Mucosa of descending colon (tissue), 3 donors: ENCODE measurements at regions not wholly inside any gene's neighbourhood (a gene's known extent, or its start where the extent isn't known, plus 50 kb on each side); places are given as distances from the start of the nearest gene placed in this dataset.

ENCODE experiments used
- ATAC-seq: fragments of 200-7000 bp; cut with Tn5 transposase; one replicate; pipeline ENCODE4 v1.9.1; 2020; ENCODE audit warnings: mild to moderate bottlenecking, moderate library complexity
- DNase-seq, 3 donors: peaks; one replicate each; pipeline ENCODE4 v3.0.0-alpha.2; 2020
- H3K36me3 ChIP-seq: fragments of 200-600 bp; one replicate; pipeline ENCODE4 v1.8.0; 2021; ENCODE audit warnings: low read depth, mild to moderate bottlenecking
- H3K4me1 ChIP-seq: fragments of 200-600 bp; one replicate; pipeline ENCODE4 v1.8.0; 2021; ENCODE audit warnings: low read depth, mild to moderate bottlenecking
- H3K4me3 ChIP-seq: fragments of 200-600 bp; one replicate; pipeline ENCODE4 v1.8.0; 2021; ENCODE audit warnings: mild to moderate bottlenecking
- H3K9me3 ChIP-seq: fragments of 200-600 bp; one replicate; pipeline ENCODE4 v1.8.0; 2021; ENCODE audit warnings: mild to moderate bottlenecking
- CTCF ChIP-seq: fragments of 200-600 bp; IDR thresholded peaks from one replicate; pipeline ENCODE4 v1.8.0; 2022; ENCODE audit warnings: antibody characterized with exemption, mild to moderate bottlenecking
- intact Hi-C, 2 donors: fragments of 100-400 bp; cut with DNase I in 1 of 2; cut with micrococcal nuclease in 1 of 2; formaldehyde crosslinking; loops; one replicate each; pipeline versions ENCODE4 v1.11.0 to v1.11.1; 2022; cut with DNase I, micrococcal nuclease
- donor health status: DM: no; HTN: no; CAD: no; lungs with moderate emphysema.
- donor health status: DM: no; HTN: no; CAD: no.
- donor health status: DM: no; HTN: yes; CAD: no.

GRCh38 chr6:170462366-170463020 lies 90.6 kb downstream of the PSMB1 start:
- Histone ChIP-seq H3K4me3 (no peak overlapping the region), H3K9me3 (no peaks in the 10 kb centered on the region), H3K36me3 (no peaks in the 10 kb centered on the region), H3K4me1 (no peaks in the 10 kb centered on the region)
- TF ChIP-seq CTCF = no peak
- DNase-seq = no peak
- intact Hi-C loops = no loop called here
- no peak for ATAC-seq

- ATAC-seq = no peak
- Histone ChIP-seq H3K4me3 (no peak overlapping the region), H3K4me1 (no peaks in the 10 kb centered on the region), H3K36me3 (no peaks in the 10 kb centered on the region), H3K9me3 (no peaks in the 10 kb centered on the region)
- DNase-seq = no peak
- TF ChIP-seq CTCF = no peak
- intact Hi-C loops = no loop called here
Observed at GRCh38 chr6:170461556-170462365, 91.3 kb downstream of the PSMB1 start.

GRCh38 chr6:170461111-170461510 lies 92.0 kb downstream of the PSMB1 start:
- no peak for DNase-seq
- no peaks in the 10 kb centered on the region for H3K4me1 ChIP-seq
- no peak overlapping the region for H3K4me3 ChIP-seq
- H3K9me3 ChIP-seq = no peaks in the 10 kb centered on the region
- TF ChIP-seq CTCF = no peak
- H3K36me3 ChIP-seq = no peaks in the 10 kb centered on the region
- ATAC-seq = no peak
- intact Hi-C loops = no loop called here

- Histone ChIP-seq H3K36me3 (no peaks in the 10 kb centered on the region), H3K4me3 (no peak overlapping the region), H3K4me1 (no peaks in the 10 kb centered on the region), H3K9me3 (no peaks in the 10 kb centered on the region)
- no peak for ATAC-seq
- intact Hi-C loops = no loop called here
- DNase-seq = no peak
- TF ChIP-seq CTCF = no peak
Observed at GRCh38 chr6:170460641-170461040, 92.5 kb downstream of the PSMB1 start.

GRCh38 chr6:170459451-170459850 lies 93.7 kb downstream of the PSMB1 start:
- H3K4me1 ChIP-seq = no peaks in the 10 kb centered on the region
- no peaks in the 10 kb centered on the region for H3K36me3 ChIP-seq
- peak in 2 of 3 donors; percentile 50 to 60 for DNase-seq
- TF ChIP-seq CTCF = no peak
- no peaks in the 10 kb centered on the region for H3K9me3 ChIP-seq
- ATAC-seq = peak; percentile 69
- intact Hi-C loops = no loop called here
- H3K4me3 ChIP-seq = no peak overlapping the region
